Ectodermal cell (in vitro differentiated cells): ENCODE measurements at regions not wholly inside any gene's neighbourhood (a gene's known extent, or its start where the extent isn't known, plus 50 kb on each side); places are given as distances from the start of the nearest gene placed in this dataset.
"Not testable (repeated sequence)": the region's sequence is repeated elsewhere in the genome, so short reads cannot be mapped to it uniquely, and the experiment has no call there.

Experiments
- H3K27ac ChIP-seq: 2 replicates; pipeline ENCODE4 v1.7.0; 2013; ENCODE audit warnings: mild to moderate bottlenecking, low read depth, low read length; ENCODE audit not compliant: insufficient read depth, poor library complexity, severe bottlenecking
- H3K27me3 ChIP-seq: 2 replicates; pipeline ENCODE4 v1.7.0; 2013; ENCODE audit warnings: mild to moderate bottlenecking, low read length; ENCODE audit not compliant: insufficient read depth, control insufficient read depth, poor library complexity, severe bottlenecking
- H3K36me3 ChIP-seq: one replicate; pipeline ENCODE4 v1.7.0; 2013; ENCODE audit warnings: low read length; ENCODE audit not compliant: control insufficient read depth, insufficient read depth
- H3K4me1 ChIP-seq: one replicate; pipeline ENCODE4 v1.7.0; 2013; ENCODE audit warnings: low read length; ENCODE audit not compliant: control insufficient read depth, insufficient read depth
- H3K4me3 ChIP-seq: 2 replicates; pipeline ENCODE4 v1.7.0; 2013; ENCODE audit warnings: low read depth, low read length, control low read depth; ENCODE audit not compliant: insufficient read depth
- H3K9me3 ChIP-seq: 2 replicates; pipeline ENCODE4 v1.7.0; 2013; ENCODE audit warnings: mild to moderate bottlenecking, low read length, moderate library complexity; ENCODE audit not compliant: control insufficient read depth
- WGBS, 2 experiments: methylation state at CpG; one replicate each; pipeline ENCODE4 v1.1.7; 2013; ENCODE audit warnings: missing lambda C conversion rate in 2 of 2; 5-methylcytosine and 5-hydroxymethylcytosine counted together

DNA sequence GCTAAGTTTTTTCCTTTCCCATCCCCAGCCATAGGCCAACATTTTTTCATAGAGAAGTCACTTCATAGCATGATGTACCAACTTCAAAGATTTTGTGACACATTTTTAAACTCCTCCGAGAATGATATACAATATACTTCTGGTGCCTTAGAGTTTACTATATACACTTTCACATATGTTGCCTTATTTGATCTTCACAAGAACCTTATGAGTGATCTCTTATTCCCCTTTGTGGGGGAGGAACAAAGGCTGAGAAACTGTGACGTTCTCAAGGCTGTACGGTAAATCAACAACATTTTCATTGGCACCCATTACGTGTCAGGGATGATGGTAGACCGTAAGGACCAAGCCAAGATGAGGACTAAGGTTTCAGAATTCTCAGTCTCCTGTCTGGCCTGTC, 130.0 kb downstream of the RFPL4B start:
- no peaks in the 10 kb centered on the region for H3K4me1 ChIP-seq
- H3K27ac ChIP-seq = no peak overlapping the region
- H3K36me3 ChIP-seq = no peaks in the 10 kb centered on the region
- no peaks in the 10 kb centered on the region for H3K9me3 ChIP-seq
- H3K4me3 ChIP-seq = no peak overlapping the region
- WGBS, 2 experiments = 97% methylated on average over 5 of the region's 5 CpGs
- no peaks in the 10 kb centered on the region for H3K27me3 ChIP-seq

DNA sequence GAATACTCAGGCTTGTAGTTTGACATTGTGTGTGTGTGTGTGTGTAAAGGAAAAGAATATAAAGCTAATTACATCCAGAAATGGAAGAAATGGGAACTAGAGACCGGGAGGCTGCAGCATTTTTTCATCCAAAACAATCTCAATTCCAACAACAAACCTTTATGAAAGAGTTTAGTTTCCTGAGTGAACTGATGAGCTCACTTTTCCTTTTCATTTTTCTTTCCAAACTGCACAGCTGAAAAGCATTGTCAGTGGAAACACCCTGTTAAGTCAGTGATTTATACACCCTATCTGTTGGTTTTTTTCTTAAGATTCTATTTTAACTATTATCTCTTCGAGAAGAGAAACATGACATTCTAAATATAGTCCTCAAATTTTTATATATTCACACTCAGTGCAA, 130.9 kb downstream of the RFPL4B start:
- no peaks in the 10 kb centered on the region for H3K4me1 ChIP-seq
- H3K4me3 ChIP-seq = no peak overlapping the region
- no peaks in the 10 kb centered on the region for H3K9me3 ChIP-seq
- H3K27me3 ChIP-seq = no peaks in the 10 kb centered on the region
- no peaks in the 10 kb centered on the region for H3K36me3 ChIP-seq
- H3K27ac ChIP-seq = no peak overlapping the region
- 36 to 60% methylated on average over 1 of the region's 2 CpGs for WGBS, 2 experiments

GRCh38 chr6:112479975-112480374, 132.8 kb downstream of the RFPL4B start:
- 96 to 97% methylated on average over 3 to 5 of the region's 5 CpGs for WGBS, 2 experiments
- not testable (repeated sequence) for H3K9me3 ChIP-seq, H3K27me3 ChIP-seq, H3K4me1 ChIP-seq, H3K36me3 ChIP-seq, H3K4me3 ChIP-seq, H3K27ac ChIP-seq

DNA sequence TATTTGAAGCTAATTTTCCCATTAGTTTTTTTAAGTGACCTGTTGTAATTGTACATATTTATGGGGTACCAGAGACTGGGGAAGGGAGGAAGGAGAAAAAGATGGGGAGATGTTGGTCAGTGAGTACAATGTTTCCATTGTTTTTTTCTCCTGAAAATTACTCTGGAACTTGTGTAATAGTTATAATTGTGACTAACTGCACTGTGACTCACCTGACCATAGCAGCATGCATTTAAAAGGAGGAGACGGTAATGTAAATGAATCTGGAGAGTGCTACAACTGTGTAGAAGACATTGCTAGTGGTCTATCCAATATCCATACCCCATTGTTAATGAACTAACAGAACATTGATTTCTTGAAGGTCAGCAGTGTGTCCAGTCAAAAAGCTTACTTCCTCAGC, 133.4 kb downstream of the RFPL4B start:
- H3K27me3 ChIP-seq = no peaks in the 10 kb centered on the region
- 85% methylated on average over 1 of the region's 1 CpG; no CpG with 5 or more reads in 1 of the 2 experiments for WGBS, 2 experiments
- H3K4me3 ChIP-seq = no peak overlapping the region
- no peaks in the 10 kb centered on the region for H3K9me3 ChIP-seq
- H3K36me3 ChIP-seq = no peaks in the 10 kb centered on the region
- H3K27ac ChIP-seq = no peak overlapping the region
- H3K4me1 ChIP-seq = no peaks in the 10 kb centered on the region

DNA sequence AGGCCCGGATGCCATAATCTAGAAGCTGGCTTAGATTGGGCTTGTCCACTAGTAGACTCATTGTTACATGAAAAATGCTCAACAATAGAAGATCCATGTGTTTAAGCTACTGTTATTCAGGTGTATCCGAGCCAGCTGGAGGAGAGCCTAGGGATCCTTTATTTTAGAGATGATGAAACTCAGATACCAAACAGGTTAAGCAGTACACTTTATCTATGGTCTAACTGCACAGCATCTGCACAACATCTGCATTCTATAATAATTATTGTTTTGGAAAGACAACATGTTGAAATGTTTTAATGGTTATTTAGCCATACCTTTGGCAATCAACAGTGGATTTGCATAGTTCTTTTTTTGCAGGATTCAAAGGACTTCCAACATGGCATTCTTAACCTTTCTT, 134.1 kb downstream of the RFPL4B start:
- H3K4me3 ChIP-seq = no peak overlapping the region
- H3K36me3 ChIP-seq = no peaks in the 10 kb centered on the region
- no peaks in the 10 kb centered on the region for H3K4me1 ChIP-seq
- H3K27me3 ChIP-seq = no peaks in the 10 kb centered on the region
- 88 to 96% methylated on average over 2 of the region's 2 CpGs for WGBS, 2 experiments
- H3K27ac ChIP-seq = no peak overlapping the region
- H3K9me3 ChIP-seq = no peaks in the 10 kb centered on the region

- H3K9me3 ChIP-seq = no peaks in the 10 kb centered on the region
- no peaks in the 10 kb centered on the region for H3K27me3 ChIP-seq
- H3K4me1 ChIP-seq = no peaks in the 10 kb centered on the region
- no peak overlapping the region for H3K4me3 ChIP-seq
- WGBS, 2 experiments = 95 to 96% methylated on average over 2 of the region's 2 CpGs
- no peaks in the 10 kb centered on the region for H3K36me3 ChIP-seq
- no peak overlapping the region for H3K27ac ChIP-seq
Measured at GRCh38 chr6:112482373-112482772, 135.2 kb downstream of the RFPL4B start.

GRCh38 chr6:112485120-112485826, 138.1 kb downstream of the RFPL4B start:
- Histone ChIP-seq H3K4me3 (no peak overlapping the region), H3K36me3 (no peaks in the 10 kb centered on the region), H3K27me3 (no peaks in the 10 kb centered on the region), H3K4me1 (no peaks in the 10 kb centered on the region), H3K9me3 (no peaks in the 10 kb centered on the region), H3K27ac (no peak overlapping the region)
- WGBS, 2 experiments = 94 to 100% methylated on average over 3 of the region's 3 CpGs

- H3K9me3 ChIP-seq = no peaks in the 10 kb centered on the region
- no peaks in the 10 kb centered on the region for H3K27me3 ChIP-seq
- no peaks in the 10 kb centered on the region for H3K4me1 ChIP-seq
- no peak overlapping the region for H3K4me3 ChIP-seq
- H3K36me3 ChIP-seq = no peaks in the 10 kb centered on the region
- H3K27ac ChIP-seq = no peak overlapping the region
- WGBS, 2 experiments = no CpG with 5 or more reads among the region's 1 CpG
Measured at GRCh38 chr6:112485827-112486212, 138.7 kb downstream of the RFPL4B start.

DNA sequence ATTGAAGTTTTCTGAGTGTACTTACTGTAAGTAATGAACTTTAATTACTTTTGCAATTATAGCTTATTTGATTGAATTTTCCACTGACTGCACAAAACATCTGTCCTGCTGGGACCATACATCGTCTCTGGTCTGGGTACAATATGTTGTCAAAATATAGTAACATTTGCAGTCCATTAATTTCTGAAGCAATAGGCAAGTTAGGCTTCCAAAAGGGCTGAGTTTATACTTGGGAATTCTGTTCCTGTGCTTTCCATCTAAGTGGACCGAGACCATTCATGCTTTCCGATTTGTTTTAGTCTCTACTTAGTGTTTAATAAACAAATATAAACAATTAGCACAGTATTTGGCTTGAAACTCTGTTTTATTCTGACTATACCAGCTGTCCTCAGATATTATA, 139.3 kb downstream of the RFPL4B start:
- Histone ChIP-seq H3K9me3 (no peaks in the 10 kb centered on the region), H3K27ac (no peak overlapping the region), H3K4me1 (no peaks in the 10 kb centered on the region), H3K36me3 (no peaks in the 10 kb centered on the region), H3K27me3 (no peaks in the 10 kb centered on the region), H3K4me3 (no peak overlapping the region)
- WGBS, 2 experiments = 96% methylated on average over 2 of the region's 3 CpGs; no CpG with 5 or more reads in 1 of the 2 experiments

GRCh38 chr6:112488238-112488637, 141.1 kb downstream of the RFPL4B start:
- 91 to 100% methylated on average over 1 of the region's 2 CpGs for WGBS, 2 experiments
- Histone ChIP-seq H3K27ac (no peak overlapping the region), H3K4me3 (no peak overlapping the region), H3K4me1 (no peaks in the 10 kb centered on the region), H3K9me3 (no peaks in the 10 kb centered on the region), H3K27me3 (no peaks in the 10 kb centered on the region), H3K36me3 (no peaks in the 10 kb centered on the region)

- peaks cover 39% of the 10 kb centered on the region for H3K4me1 ChIP-seq
- H3K9me3 ChIP-seq = no peaks in the 10 kb centered on the region
- H3K36me3 ChIP-seq = no peaks in the 10 kb centered on the region
- 38% methylated on average over 5 of the region's 5 CpGs for WGBS, 2 experiments
- H3K27ac ChIP-seq = peak overlapping the region; percentile 67
- H3K4me3 ChIP-seq = no peak overlapping the region
- no peaks in the 10 kb centered on the region for H3K27me3 ChIP-seq
Measured at GRCh38 chr6:112501705-112502104, 154.6 kb downstream of the RFPL4B start.
